GM23338 (cell line): ENCODE measurements at regions not wholly inside any gene's neighbourhood (a gene's known extent, or its start where the extent isn't known, plus 50 kb on each side); places are given as distances from the start of the nearest gene placed in this dataset.

Source experiments
- ATAC-seq: fragments of 200-7000 bp; cut with Tn5 transposase; 3 replicates; pipeline ENCODE4 v1.9.1; 2020
- DNase-seq: peaks from one replicate; pipeline ENCODE4 v3.0.0-alpha.2; 2015; ENCODE audit warnings: low spot score
- H2AFZ ChIP-seq: fragments of 200-600 bp; sonication (generic); 2 replicates; pipeline ENCODE4 v1.8.0; 2016; ENCODE audit warnings: antibody characterized with exemption, mild to moderate bottlenecking, moderate library complexity
- H3F3A ChIP-seq: fragments of 200-600 bp; sonication (generic); replicated peaks from 2 replicates; pipeline ENCODE4 v1.8.0; 2017; ENCODE audit warnings: antibody characterized with exemption, mixed run types, low read depth
- H3K27ac ChIP-seq: fragments of 200-600 bp; sonication (generic); 2 replicates; pipeline ENCODE4 v1.6.1; 2016; ENCODE audit warnings: low read depth
- H3K27me3 ChIP-seq: fragments of 200-600 bp; sonication (generic); 2 replicates; pipeline ENCODE4 v1.8.0; 2016; ENCODE audit warnings: mild to moderate bottlenecking, mixed run types, moderate library complexity; ENCODE audit not compliant: insufficient read depth
- H3K36me3 ChIP-seq: fragments of 200-600 bp; sonication (generic); 2 replicates; pipeline ENCODE4 v1.8.0; 2016; ENCODE audit warnings: mild to moderate bottlenecking; ENCODE audit not compliant: insufficient read depth
- H3K4me1 ChIP-seq: fragments of 200-600 bp; sonication (generic); 2 replicates; pipeline ENCODE4 v1.8.0; 2016; ENCODE audit warnings: mild to moderate bottlenecking, moderate library complexity; ENCODE audit not compliant: insufficient read depth
- H3K4me2 ChIP-seq: fragments of 200-600 bp; sonication (generic); 2 replicates; pipeline ENCODE4 v1.7.1; 2017; ENCODE audit warnings: mixed run types
- H3K4me3 ChIP-seq: fragments of 200-600 bp; sonication (generic); 2 replicates; pipeline ENCODE4 v1.6.1; 2016; ENCODE audit warnings: mixed run types
- H3K79me2 ChIP-seq: fragments of 200-600 bp; sonication (generic); replicated peaks from 2 replicates; pipeline ENCODE4 v1.8.0; 2017; ENCODE audit warnings: mild to moderate bottlenecking; ENCODE audit not compliant: insufficient read depth
- H3K9me2 ChIP-seq: fragments of 200-600 bp; sonication (generic); 2 replicates; pipeline ENCODE4 v1.8.0; 2017; ENCODE audit not compliant: insufficient read depth
- H4K20me1 ChIP-seq: fragments of 200-600 bp; sonication (generic); replicated peaks from 2 replicates; pipeline ENCODE4 v1.8.0; 2017; ENCODE audit warnings: mild to moderate bottlenecking; ENCODE audit not compliant: insufficient read depth
- H3K27ac Mint-ChIP-seq: 2 replicates; pipeline ENCODE4 v1.8.0; 2020; ENCODE audit warnings: inconsistent platforms, mild to moderate bottlenecking, moderate library complexity, mixed read lengths
- H3K27me3 Mint-ChIP-seq: 3 replicates; pipeline ENCODE4 v1.8.0; 2022; ENCODE audit warnings: low read depth, mild to moderate bottlenecking, moderate library complexity, mixed read lengths, inconsistent platforms; ENCODE audit not compliant: insufficient read depth, poor library complexity
- H3K36me3 Mint-ChIP-seq: 3 replicates; pipeline ENCODE4 v1.8.0; 2021; ENCODE audit warnings: low read depth, mild to moderate bottlenecking, inconsistent platforms, moderate library complexity, mixed read lengths
- H3K4me1 Mint-ChIP-seq: 3 replicates; pipeline ENCODE4 v1.8.0; 2020; ENCODE audit warnings: mild to moderate bottlenecking, inconsistent platforms, mixed read lengths
- H3K4me3 Mint-ChIP-seq: 3 replicates; pipeline ENCODE4 v1.8.0; 2021; ENCODE audit warnings: moderate library complexity, mild to moderate bottlenecking, inconsistent platforms, mixed read lengths
- H3K9me3 Mint-ChIP-seq: 3 replicates; pipeline ENCODE4 v1.8.0; 2020; ENCODE audit warnings: moderate library complexity, mild to moderate bottlenecking, inconsistent platforms, mixed read lengths
- CREB1 ChIP-seq: fragments of 250-450 bp; sonication (Bioruptor Pico); IDR thresholded peaks from 2 replicates; pipeline ENCODE4 v1.5.0; 2020; ENCODE audit warnings: low read depth, mild to moderate bottlenecking, moderate library complexity
- CTCF ChIP-seq, 2 experiments: fragments of 200-600 bp in 1 of 2; sonication (generic) in 1 of 2; conservative IDR thresholded peaks; 2 replicates each; pipeline versions ENCODE4 v1.5.1 to v1.6.1; 2016 to 2017; ENCODE audit warnings: antibody characterized with exemption in 2 of 2, low read depth in 2 of 2, mild to moderate bottlenecking in 2 of 2, moderate library complexity in 1 of 2
- ETS1 ChIP-seq: IDR thresholded peaks from 2 replicates; pipeline ENCODE4 v1.6.1; 2016; ENCODE audit warnings: antibody characterized with exemption
- EZH2 ChIP-seq: fragments of 200-600 bp; sonication (generic); IDR thresholded peaks from one replicate; pipeline ENCODE4 v1.8.0; 2017; ENCODE audit warnings: antibody characterized with exemption, mild to moderate bottlenecking, low read depth; ENCODE audit not compliant: unreplicated experiment
- NANOG ChIP-seq: IDR thresholded peaks from 2 replicates; pipeline ENCODE4 v1.6.1; 2016; ENCODE audit warnings: antibody characterized with exemption, borderline replicate concordance
- POLR2AphosphoS5 ChIP-seq: IDR thresholded peaks from 2 replicates; pipeline ENCODE4 v1.6.1; 2016; ENCODE audit warnings: antibody characterized with exemption, low read depth
- REST ChIP-seq: IDR thresholded peaks from one replicate; pipeline ENCODE4 v1.6.1; 2018; ENCODE audit warnings: antibody characterized with exemption; ENCODE audit not compliant: unreplicated experiment
- STAT1 ChIP-seq: IDR thresholded peaks from one replicate; pipeline ENCODE4 v1.6.1; 2016; ENCODE audit warnings: antibody characterized with exemption; ENCODE audit not compliant: unreplicated experiment
- ZNF114 ChIP-seq: fragments of 250-450 bp; sonication (Bioruptor Pico); IDR thresholded peaks from 2 replicates; pipeline ENCODE4 v1.5.0; 2020; ENCODE audit warnings: mild to moderate bottlenecking, moderate library complexity
- ZNF331 ChIP-seq: fragments of 250-450 bp; sonication (Bioruptor Pico); IDR thresholded peaks from 2 replicates; pipeline ENCODE4 v1.5.0; 2020; ENCODE audit warnings: low read depth, mild to moderate bottlenecking, moderate library complexity

GRCh38 chr3:163039636-163040035, 1543.0 kb downstream of the OTOL1 start:
- DNase-seq: peak; percentile 2

GRCh38 chr3:163043074-163043473, 1546.5 kb downstream of the OTOL1 start:
- no peak for TF ChIP-seq STAT1
- TF ChIP-seq CTCF (conservative IDR thresholded peaks at IDR 0.05; ENCODE audit: low read depth in 2 of 2): peak; percentile 50 to 82
- TF ChIP-seq ETS1: no peak
- Histone ChIP-seq H4K20me1 (no peaks in the 10 kb centered on the region), H3K36me3 (no peaks in the 10 kb centered on the region), H3K27ac (no peak overlapping the region), H3K4me1 (no peaks in the 10 kb centered on the region), H3F3A (no peaks in the 10 kb centered on the region), H3K79me2 (no peaks in the 10 kb centered on the region), H2AFZ (peak overlapping the region; percentile 38; the same call in 1 of the 2 replicates), H3K27me3 (no peaks in the 10 kb centered on the region), H3K9me2 (peaks cover 18% of the 10 kb centered on the region), H3K4me2 (no peak overlapping the region), H3K4me3 (no peak overlapping the region)
- Mint-ChIP-seq H3K36me3 (peaks cover 22% of the 10 kb centered on the region), H3K9me3 (peaks cover 14% of the 10 kb centered on the region), H3K4me3 (no peak overlapping the region), H3K27me3 (no peaks in the 10 kb centered on the region), H3K4me1 (no peaks in the 10 kb centered on the region), H3K27ac (no peak overlapping the region)
- DNase-seq (peak; percentile 28), ATAC-seq (no peak)

More at GRCh38 chr3:163039636-163040035, 1543.0 kb downstream of the OTOL1 start:
- Mint-ChIP-seq H3K4me1 (no peaks in the 10 kb centered on the region), H3K4me3 (no peak overlapping the region), H3K27ac (no peak overlapping the region), H3K36me3 (peaks cover 22% of the 10 kb centered on the region), H3K27me3 (no peaks in the 10 kb centered on the region), H3K9me3 (peaks cover 14% of the 10 kb centered on the region)
- H4K20me1 ChIP-seq: no peaks in the 10 kb centered on the region
- H3F3A ChIP-seq: no peaks in the 10 kb centered on the region
- H3K4me3 ChIP-seq: no peak overlapping the region
- no peaks in the 10 kb centered on the region for H3K27me3 ChIP-seq
- H3K4me1 ChIP-seq: no peaks in the 10 kb centered on the region
- no peak overlapping the region for H3K27ac ChIP-seq
- H3K79me2 ChIP-seq: no peaks in the 10 kb centered on the region
- no peaks in the 10 kb centered on the region for H3K36me3 ChIP-seq
- TF ChIP-seq CREB1 (CRISPR knock-in tag) (no peak), ZNF114 (CRISPR knock-in tag) (no peak), REST (no peak), POLR2AphosphoS5 (no peak), ZNF331 (CRISPR knock-in tag) (no peak), EZH2 (no peak), NANOG (no peak)
- H2AFZ ChIP-seq: no peak overlapping the region
- no peak overlapping the region for H3K4me2 ChIP-seq
- ATAC-seq: no peak
- H3K9me2 ChIP-seq: peaks cover 14% of the 10 kb centered on the region
